Activated CD4-positive, alpha-beta T cell treated with anti-CD3 and anti-CD28 coated beads for 36 hours (primary cell): ENCODE measurements at regions not wholly inside any gene's neighbourhood (a gene's known extent, or its start where the extent isn't known, plus 50 kb on each side); places are given as distances from the start of the nearest gene placed in this dataset.

Experiments used
- ATAC-seq: fragments of 200-7000 bp; cut with Tn5 transposase; one replicate; pipeline ENCODE4 v1.10.0; 2021; ENCODE audit warnings: mild to moderate bottlenecking, moderate library complexity
- CTCF ChIA-PET: fragments of 350-600 bp; sonication (Branson Sonifier 250); formaldehyde crosslinking; loops from one replicate; lab custom pipeline; 2021; ENCODE audit warnings: antibody characterized with exemption; lab: Charles Lee
- POLR2A ChIA-PET: fragments of 350-600 bp; sonication (Branson Sonifier 250); formaldehyde crosslinking; loops from one replicate; lab custom pipeline; 2021; ENCODE audit warnings: antibody characterized with exemption, inconsistent platforms; lab: Charles Lee
- DNase-seq: peaks from one replicate; pipeline ENCODE4 v3.0.0-alpha.2; 2020
- H3K27ac Mint-ChIP-seq: one replicate; pipeline ENCODE4 v1.8.0; 2021; ENCODE audit warnings: mixed read lengths
- H3K27me3 Mint-ChIP-seq: one replicate; pipeline ENCODE4 v1.8.0; 2021; ENCODE audit warnings: mixed read lengths
- H3K36me3 Mint-ChIP-seq: one replicate; pipeline ENCODE4 v1.8.0; 2021; ENCODE audit warnings: low read depth, mixed read lengths
- H3K4me1 Mint-ChIP-seq: one replicate; pipeline ENCODE4 v1.8.0; 2021; ENCODE audit warnings: mixed read lengths
- H3K4me3 Mint-ChIP-seq: one replicate; pipeline ENCODE4 v1.8.0; 2021; ENCODE audit warnings: mild to moderate bottlenecking, moderate library complexity, mixed read lengths
- H3K9me3 Mint-ChIP-seq: one replicate; pipeline ENCODE4 v1.8.0; 2021; ENCODE audit warnings: low read depth, mixed read lengths
- intact Hi-C, 2 experiments: fragments of 100-400 bp; cut with DNase I in 1 of 2; cut with micrococcal nuclease in 1 of 2; formaldehyde crosslinking; loops; one replicate each; pipeline versions ENCODE4 v1.14.2 to v1.15.1; 2022 to 2024; cut with DNase I, micrococcal nuclease

DNA sequence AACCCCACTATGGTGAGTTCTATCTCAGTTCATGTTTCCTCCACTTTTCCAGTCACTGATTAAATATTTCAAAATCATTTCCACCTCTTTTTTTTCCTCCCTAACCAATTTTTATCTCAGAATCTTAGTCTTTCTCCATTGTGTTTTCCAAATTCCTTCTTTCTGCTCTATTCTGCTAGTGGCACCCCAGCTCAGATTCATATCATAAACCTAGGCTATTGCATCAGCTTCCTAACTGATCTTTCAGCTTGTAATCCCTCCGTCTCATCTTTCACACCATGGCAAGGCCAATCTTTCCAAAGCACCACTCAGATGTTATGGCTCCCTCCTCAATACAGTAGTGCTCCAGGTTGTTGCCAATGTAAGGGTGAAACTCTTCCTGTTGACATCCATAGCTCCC, 631.9 kb downstream of the PLPP3 start:
- Mint-ChIP-seq H3K4me1 (no peaks in the 10 kb centered on the region), H3K36me3 (no peaks in the 10 kb centered on the region), H3K27ac (no peak overlapping the region), H3K4me3 (no peak overlapping the region), H3K27me3 (peaks cover 5% of the 10 kb centered on the region), H3K9me3 (no peaks in the 10 kb centered on the region)
- POLR2A ChIA-PET: no interaction called here
- DNase-seq (no peak), ATAC-seq (no peak)
- CTCF ChIA-PET: no interaction called here
- intact Hi-C loops: no loop called here

DNA sequence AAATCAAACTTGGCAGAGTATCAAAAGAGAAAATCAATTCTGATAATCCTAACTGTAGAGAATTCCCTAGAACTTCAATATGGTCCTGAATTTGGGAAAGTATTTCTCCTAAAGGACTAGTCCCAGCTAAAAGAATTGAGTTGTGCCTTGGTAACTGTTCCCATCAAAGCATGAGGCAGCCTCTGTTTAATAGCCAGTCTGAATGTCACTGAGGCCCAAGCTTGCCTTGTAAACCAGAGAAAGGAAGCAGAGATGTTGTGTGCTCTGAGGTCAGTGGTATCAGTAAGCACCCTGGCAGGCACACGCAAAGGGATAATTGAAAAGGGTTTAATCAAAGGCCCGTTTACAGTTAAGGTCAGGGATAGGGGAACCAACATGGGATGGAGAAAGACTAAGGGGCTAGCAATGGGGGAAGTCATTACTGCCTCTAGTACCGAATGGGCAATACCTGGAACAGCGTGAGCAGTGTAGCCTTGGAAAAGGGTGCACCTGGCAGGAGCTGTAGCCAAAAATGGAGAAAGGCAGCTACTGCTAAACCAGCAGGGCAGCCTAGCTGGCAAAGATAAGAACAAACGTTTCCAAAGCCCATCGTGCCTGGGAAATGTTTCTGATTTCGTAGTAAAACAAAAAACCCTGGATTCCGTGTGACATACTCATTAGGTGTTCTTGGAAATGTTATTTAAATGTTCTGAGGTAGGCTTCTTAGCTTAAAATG, 635.5 kb downstream of the PLPP3 start:
- DNase-seq: no peak
- no peak overlapping the region for H3K27ac Mint-ChIP-seq
- CTCF ChIA-PET: no interaction called here
- H3K4me3 Mint-ChIP-seq: no peak overlapping the region
- ATAC-seq: no peak
- H3K9me3 Mint-ChIP-seq: no peaks in the 10 kb centered on the region
- H3K27me3 Mint-ChIP-seq: peaks cover 3% of the 10 kb centered on the region
- intact Hi-C loops: no loop called here
- POLR2A ChIA-PET: no interaction called here
- H3K36me3 Mint-ChIP-seq: no peaks in the 10 kb centered on the region
- H3K4me1 Mint-ChIP-seq: no peaks in the 10 kb centered on the region

DNA sequence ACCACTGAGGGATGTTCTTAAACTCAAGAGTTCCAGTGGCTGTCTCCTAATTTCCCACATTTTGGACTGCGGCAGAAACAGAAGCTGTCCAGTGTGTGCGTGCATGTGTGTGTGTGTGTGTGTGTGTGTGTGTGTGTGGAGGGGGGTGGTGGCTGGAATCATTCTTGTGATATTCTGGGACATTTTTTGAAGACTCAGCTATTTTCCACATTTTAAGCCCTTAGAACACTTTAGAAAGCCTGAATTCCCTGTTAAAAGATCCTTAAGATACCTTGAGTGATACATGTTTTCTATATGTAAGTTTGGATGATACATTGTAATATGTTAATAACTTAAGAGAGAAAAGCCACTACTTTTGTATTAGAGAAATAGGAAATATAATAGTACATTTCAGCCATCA, 636.4 kb downstream of the PLPP3 start:
- intact Hi-C loops: no loop called here
- no peak overlapping the region for H3K27ac Mint-ChIP-seq
- H3K27me3 Mint-ChIP-seq: peaks cover 2% of the 10 kb centered on the region
- no peak for ATAC-seq
- CTCF ChIA-PET: no interaction called here
- DNase-seq: no peak
- no peak overlapping the region for H3K4me3 Mint-ChIP-seq
- POLR2A ChIA-PET: no interaction called here
- H3K4me1 Mint-ChIP-seq: no peaks in the 10 kb centered on the region
- H3K9me3 Mint-ChIP-seq: no peaks in the 10 kb centered on the region
- H3K36me3 Mint-ChIP-seq: no peaks in the 10 kb centered on the region

DNA sequence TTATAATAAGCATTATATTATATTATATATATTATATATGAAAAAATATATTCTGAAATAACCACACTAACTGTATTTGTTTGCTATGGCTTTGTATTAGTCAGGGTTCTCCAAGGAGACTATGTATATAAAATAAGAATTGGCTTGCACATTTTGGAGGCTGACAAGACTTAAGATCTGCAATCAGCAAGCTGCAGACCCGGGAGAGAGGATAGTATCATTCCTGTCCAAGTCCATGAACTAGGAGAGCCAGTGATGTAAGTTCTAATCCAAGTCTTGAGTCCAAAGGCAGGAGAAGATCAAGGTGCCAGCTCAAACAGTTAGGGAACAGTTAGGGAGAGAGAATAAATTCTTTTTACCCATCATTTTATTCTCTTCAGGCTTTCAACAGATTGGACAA, 639.5 kb downstream of the PLPP3 start:
- ChIA-PET CTCF (no interaction called here), POLR2A (no interaction called here)
- no peaks in the 10 kb centered on the region for H3K9me3 Mint-ChIP-seq

DNA sequence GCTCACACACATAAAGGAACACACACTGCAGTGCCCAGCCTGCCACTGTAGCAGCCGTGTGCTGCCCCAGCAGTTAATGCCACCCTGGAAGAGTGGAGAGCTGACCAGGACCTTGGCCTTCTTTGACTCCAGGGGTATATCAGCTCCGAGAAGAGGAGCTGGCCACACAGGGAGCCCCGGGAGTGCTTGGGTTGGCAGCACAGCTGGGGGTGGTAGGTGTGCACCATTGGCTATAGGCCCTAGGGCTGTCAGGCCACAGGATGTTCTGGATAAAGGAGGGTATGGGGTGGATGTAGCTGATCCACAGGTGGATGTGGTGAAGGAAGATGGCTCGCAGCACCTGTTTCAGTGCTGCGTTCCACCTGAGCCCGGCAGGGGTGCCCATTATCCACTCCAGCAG, 640.5 kb downstream of the PLPP3 start:
- DNase-seq: no peak
- no peaks in the 10 kb centered on the region for H3K9me3 Mint-ChIP-seq
- no peak overlapping the region for H3K4me3 Mint-ChIP-seq
- H3K27ac Mint-ChIP-seq: no peak overlapping the region
- H3K4me1 Mint-ChIP-seq: no peaks in the 10 kb centered on the region
- CTCF ChIA-PET: no interaction called here
- H3K36me3 Mint-ChIP-seq: no peaks in the 10 kb centered on the region
- no peak for ATAC-seq
- POLR2A ChIA-PET: no interaction called here
- intact Hi-C loops: no loop called here
- H3K27me3 Mint-ChIP-seq: no peaks in the 10 kb centered on the region

More for the DNA sequence above, 639.5 kb downstream of the PLPP3 start:
- DNase-seq (no peak), ATAC-seq (no peak)
- Mint-ChIP-seq H3K4me3 (no peak overlapping the region), H3K27me3 (no peaks in the 10 kb centered on the region), H3K4me1 (no peaks in the 10 kb centered on the region), H3K27ac (no peak overlapping the region), H3K36me3 (no peaks in the 10 kb centered on the region)
- intact Hi-C loops: no loop called here

DNA sequence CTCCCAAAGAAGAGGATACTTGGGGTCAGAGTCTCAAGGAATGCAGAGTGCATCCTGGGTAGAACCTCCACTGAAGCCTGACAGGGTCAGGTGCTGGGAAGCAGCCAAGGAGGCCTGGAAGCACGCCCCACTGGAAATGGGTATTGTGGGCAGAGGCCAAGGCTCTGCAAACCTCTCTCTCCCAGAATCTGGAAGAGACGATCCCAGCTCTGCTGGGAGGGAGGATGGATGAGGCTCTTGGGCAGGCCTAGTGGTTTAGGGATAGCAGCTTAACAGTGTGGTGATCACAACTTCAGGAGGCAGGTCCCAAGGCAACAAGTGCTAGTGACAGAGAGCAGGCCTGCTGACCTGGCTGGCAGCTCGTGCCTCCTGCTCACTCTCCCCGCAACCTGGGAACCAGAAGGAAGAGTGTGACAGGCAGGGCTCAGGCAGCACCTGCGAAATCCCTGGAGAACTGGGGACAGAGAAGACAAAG, 641.0 kb downstream of the PLPP3 start:
- DNase-seq (no peak), ATAC-seq (no peak)
- POLR2A ChIA-PET: no interaction called here
- intact Hi-C loops: no loop called here
- Mint-ChIP-seq H3K4me1 (no peaks in the 10 kb centered on the region), H3K27ac (no peak overlapping the region), H3K36me3 (no peaks in the 10 kb centered on the region), H3K4me3 (no peak overlapping the region), H3K9me3 (no peaks in the 10 kb centered on the region), H3K27me3 (no peaks in the 10 kb centered on the region)
- CTCF ChIA-PET: interaction anchor here (0.6 kb wide), 1 partner anchor 462 kb away, joined by 3 read pairs; no protein-coding TSS in a partner anchor

DNA sequence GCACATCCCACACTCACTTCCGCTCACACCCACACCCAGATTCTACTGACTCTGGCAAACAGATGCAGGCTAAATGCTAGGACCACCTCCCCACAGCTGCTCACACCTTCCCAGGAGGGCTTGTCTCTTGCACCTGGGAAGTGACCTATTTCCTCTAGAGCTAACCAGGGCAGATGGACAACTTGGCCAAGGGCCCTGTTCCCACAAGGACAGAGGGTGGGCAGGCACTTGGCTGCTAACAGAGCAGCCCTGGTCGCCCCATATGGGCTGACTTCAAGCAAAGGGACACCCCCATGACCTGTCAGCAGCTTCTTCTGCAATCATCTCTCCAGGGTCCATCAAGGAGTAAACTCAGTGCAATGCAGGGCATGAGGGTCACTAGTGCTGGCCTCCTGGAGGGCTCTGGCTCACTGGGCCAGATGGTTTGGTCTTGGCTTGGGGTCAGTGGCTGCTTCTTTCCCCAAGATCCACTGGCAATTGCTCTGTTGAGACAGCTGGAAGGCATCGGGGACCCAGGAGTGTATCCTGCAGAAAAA, 641.5 kb downstream of the PLPP3 start:
- no peaks in the 10 kb centered on the region for H3K9me3 Mint-ChIP-seq
- no peak overlapping the region for H3K27ac Mint-ChIP-seq
- no peak overlapping the region for H3K4me3 Mint-ChIP-seq
- intact Hi-C loops: no loop called here
- no peaks in the 10 kb centered on the region for H3K27me3 Mint-ChIP-seq
- ChIA-PET POLR2A (no interaction called here), CTCF (interaction anchor here (0.6 kb wide), 1 partner anchor 461 kb away, joined by 3 read pairs; no protein-coding TSS in a partner anchor)
- ATAC-seq: no peak
- no peaks in the 10 kb centered on the region for H3K4me1 Mint-ChIP-seq
- no peaks in the 10 kb centered on the region for H3K36me3 Mint-ChIP-seq
- DNase-seq: no peak

DNA sequence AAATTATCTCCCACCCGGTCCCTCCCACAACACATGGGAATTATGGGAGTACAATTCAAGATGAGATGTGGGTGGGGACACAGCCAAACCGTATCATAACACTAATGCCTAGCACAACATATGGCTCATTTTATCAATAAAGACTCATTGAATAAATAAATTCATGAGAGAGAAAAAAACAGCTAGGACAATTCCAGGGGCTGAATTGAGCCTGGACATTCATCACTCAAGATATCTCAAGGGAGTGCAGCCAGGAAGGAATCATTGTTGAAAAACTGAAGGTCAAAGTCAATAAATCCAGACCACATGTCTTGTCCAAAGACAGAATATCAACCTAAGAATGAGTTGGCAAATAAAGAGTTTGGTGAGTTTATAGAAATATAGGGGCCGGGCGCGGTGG, 644.1 kb downstream of the PLPP3 start:
- no peaks in the 10 kb centered on the region for H3K36me3 Mint-ChIP-seq
- ChIA-PET CTCF (no interaction called here), POLR2A (no interaction called here)
- ATAC-seq (no peak), DNase-seq (no peak)
- no peaks in the 10 kb centered on the region for H3K9me3 Mint-ChIP-seq
- H3K27me3 Mint-ChIP-seq: no peaks in the 10 kb centered on the region
- no peak overlapping the region for H3K27ac Mint-ChIP-seq
- intact Hi-C loops: no loop called here
- no peaks in the 10 kb centered on the region for H3K4me1 Mint-ChIP-seq
- no peak overlapping the region for H3K4me3 Mint-ChIP-seq

DNA sequence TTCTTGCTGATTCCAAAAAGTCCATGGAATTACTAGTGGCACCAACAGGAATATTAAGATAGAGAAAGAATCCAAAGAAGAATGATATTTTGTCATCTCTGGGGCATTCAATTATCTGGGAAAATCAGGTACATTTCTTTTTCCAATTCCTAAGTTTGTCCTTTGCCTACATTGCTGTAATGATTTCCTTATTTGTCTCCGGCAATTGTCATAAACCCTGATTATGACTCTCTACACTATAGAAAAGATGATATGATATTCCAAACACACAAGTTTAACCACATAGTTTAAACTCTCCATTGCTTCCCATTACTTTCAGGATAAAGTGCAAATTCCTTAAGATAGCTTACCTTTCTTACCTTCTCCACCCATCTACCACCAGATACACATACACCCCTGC, 647.0 kb downstream of the PLPP3 start:
- DNase-seq: no peak
- Mint-ChIP-seq H3K27me3 (peaks cover 4% of the 10 kb centered on the region), H3K4me1 (no peaks in the 10 kb centered on the region), H3K36me3 (no peaks in the 10 kb centered on the region), H3K27ac (no peak overlapping the region), H3K4me3 (no peak overlapping the region), H3K9me3 (no peaks in the 10 kb centered on the region)
- intact Hi-C loops: no loop called here
- ChIA-PET POLR2A (no interaction called here), CTCF (no interaction called here)
- ATAC-seq: no peak

DNA sequence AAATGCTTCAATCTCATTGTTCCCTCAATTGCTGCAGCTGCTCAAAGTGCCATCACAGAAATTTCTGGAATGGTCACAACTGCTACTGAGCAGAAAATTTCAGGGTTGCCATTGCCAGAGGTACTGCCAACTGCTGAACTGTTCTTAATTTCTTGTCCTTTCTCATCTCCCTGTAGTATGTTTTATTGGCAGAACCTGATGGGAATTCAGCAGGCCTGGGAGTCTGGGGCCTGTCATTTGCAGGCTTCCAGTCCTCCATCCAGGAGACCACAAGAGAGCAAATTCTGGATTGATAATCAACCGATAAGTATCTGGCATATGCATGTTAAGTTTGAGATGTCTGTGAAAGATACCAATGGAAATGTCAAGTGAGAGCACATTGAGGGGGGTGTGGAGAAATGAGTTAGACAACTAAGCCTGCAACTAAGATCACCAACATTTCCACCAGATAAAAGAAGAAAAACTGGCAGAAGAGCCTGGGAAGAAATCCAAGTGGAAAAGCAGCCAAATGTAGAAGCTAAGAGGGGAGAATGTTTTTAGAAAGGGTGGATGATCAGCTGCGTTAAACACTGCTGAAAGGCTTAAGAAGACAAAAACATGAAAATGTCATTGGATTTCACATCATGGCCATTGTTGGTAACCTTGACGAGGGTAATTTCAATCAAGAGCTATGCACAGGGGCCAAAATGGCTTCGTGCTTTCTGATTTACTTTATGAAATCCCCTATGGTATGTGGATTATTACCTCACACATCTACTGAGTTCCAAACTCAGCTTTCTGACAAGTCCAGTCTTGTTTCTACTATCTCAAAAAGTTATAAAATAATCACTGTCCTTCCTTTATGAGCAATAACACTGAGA, 648.1 kb downstream of the PLPP3 start:
- Mint-ChIP-seq H3K27ac (no peak overlapping the region), H3K4me1 (no peaks in the 10 kb centered on the region), H3K4me3 (no peak overlapping the region), H3K9me3 (no peaks in the 10 kb centered on the region), H3K36me3 (no peaks in the 10 kb centered on the region), H3K27me3 (peaks cover 8% of the 10 kb centered on the region)
- intact Hi-C loops: no loop called here
- no peak for ATAC-seq
- POLR2A ChIA-PET: no interaction called here
- DNase-seq: no peak
- CTCF ChIA-PET: interaction anchor here (0.5 kb wide), 1 partner anchor 34 kb away, joined by 3 read pairs; no protein-coding TSS in a partner anchor

DNA sequence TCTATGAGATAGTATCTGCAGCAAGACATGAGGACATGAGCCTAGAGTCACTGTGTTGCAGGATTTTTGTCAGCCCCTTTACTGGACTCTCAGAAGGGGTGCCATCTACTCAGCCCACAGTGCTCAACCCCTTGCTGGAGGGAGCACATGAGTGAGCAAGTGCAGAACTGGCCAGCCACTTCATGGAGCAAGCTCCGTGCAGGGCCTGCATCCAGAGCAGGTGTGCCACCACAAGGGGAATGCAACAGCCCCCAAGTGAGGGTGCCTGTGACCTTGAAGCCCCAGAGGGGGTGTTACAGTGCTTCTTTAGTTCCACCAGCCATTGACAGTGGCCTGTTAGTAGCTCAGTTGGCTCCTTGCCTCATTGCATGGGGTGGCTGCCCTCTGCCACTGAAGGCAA, 649.7 kb downstream of the PLPP3 start:
- H3K27ac Mint-ChIP-seq: no peak overlapping the region
- no peaks in the 10 kb centered on the region for H3K4me1 Mint-ChIP-seq
- DNase-seq (no peak), ATAC-seq (no peak)
- POLR2A ChIA-PET: no interaction called here
- no peaks in the 10 kb centered on the region for H3K36me3 Mint-ChIP-seq
- H3K9me3 Mint-ChIP-seq: no peaks in the 10 kb centered on the region
- peaks cover 8% of the 10 kb centered on the region for H3K27me3 Mint-ChIP-seq
- CTCF ChIA-PET: interaction anchor here (0.9 kb wide), 1 partner anchor 737 kb away, joined by 3 read pairs; no protein-coding TSS in a partner anchor
- H3K4me3 Mint-ChIP-seq: no peak overlapping the region
- intact Hi-C loops: no loop called here

DNA sequence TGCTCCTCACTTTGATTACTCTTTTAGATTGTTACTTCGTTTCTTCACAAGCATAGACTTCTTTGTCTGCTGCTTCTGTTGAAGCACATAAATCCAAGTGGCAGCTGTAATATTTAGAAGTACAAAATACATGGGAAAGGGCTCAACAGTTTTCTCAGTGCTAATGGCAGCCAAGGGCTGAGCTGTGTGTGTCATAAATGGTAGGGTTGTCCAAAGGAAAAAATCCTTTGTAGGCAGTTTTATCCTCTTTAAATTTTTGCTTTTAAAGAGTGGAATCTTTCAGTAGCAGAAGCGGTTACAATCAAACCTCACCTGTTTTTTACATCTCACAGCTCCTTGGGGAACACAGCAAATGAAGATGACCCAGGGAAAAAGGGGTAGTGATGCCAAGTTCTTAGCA, 650.8 kb downstream of the PLPP3 start:
- Mint-ChIP-seq H3K4me3 (no peak overlapping the region), H3K36me3 (no peaks in the 10 kb centered on the region), H3K27ac (no peak overlapping the region), H3K4me1 (no peaks in the 10 kb centered on the region), H3K27me3 (peaks cover 12% of the 10 kb centered on the region), H3K9me3 (no peaks in the 10 kb centered on the region)
- CTCF ChIA-PET: no interaction called here
- DNase-seq (no peak), ATAC-seq (no peak)
- intact Hi-C loops: no loop called here
- POLR2A ChIA-PET: no interaction called here
